ENCODE measurements at regions not wholly inside any gene's neighbourhood (a gene's known extent, or its start where the extent isn't known, plus 50 kb on each side); places are given as distances from the start of the nearest gene placed in this dataset.

GRCh38 chr5:1963941-1964451, 81.3 kb upstream of the IRX4 start:
- Histone ChIP-seq H3K4me2 (ENCODE audit: low read depth, low read length, poor library complexity, severe bottlenecking) (no peak overlapping the region), H2AFZ (ENCODE audit: low read depth, low read length, severe bottlenecking) (no peak overlapping the region), H4K20me1 (ENCODE audit: low read depth, low read length) (no peaks in the 10 kb centered on the region), H3K9me2 (replicated peaks; ENCODE audit: insufficient read depth, low read length) (no peaks in the 10 kb centered on the region), H3K9ac (ENCODE audit: low read length) (no peak overlapping the region), H3K27ac (ENCODE audit: low read depth, low read length) (no peak overlapping the region), H3K79me2 (ENCODE audit: insufficient read depth, low read length) (no peaks in the 10 kb centered on the region), H3K4me3 (ENCODE audit: insufficient read depth, low read length, poor library complexity, severe bottlenecking) (no peak overlapping the region), H3K36me3 (ENCODE audit: low read length) (no peaks in the 10 kb centered on the region), H3F3A (ENCODE audit: insufficient read depth) (no peaks in the 10 kb centered on the region), H3K9me3 (ENCODE audit: insufficient read depth, low read length) (no peaks in the 10 kb centered on the region), H3K27me3 (ENCODE audit: low read length) (no peaks in the 10 kb centered on the region)
- TF ChIP-seq EZH2phosphoT487 (conservative IDR thresholded peaks at IDR 0.05; ENCODE audit: low read length) (no peak), CTCF (IDR thresholded peaks at IDR 0.05; ENCODE audit: insufficient read depth, low read length, poor library complexity, severe bottlenecking) (no peak)

GRCh38 chr5:1963358-1963757, 80.6 kb upstream of the IRX4 start:
- Histone ChIP-seq H3K27ac (ENCODE audit: low read depth, low read length) (no peak overlapping the region), H3K4me2 (ENCODE audit: low read depth, low read length, poor library complexity, severe bottlenecking) (no peak overlapping the region)
- no peak for TF ChIP-seq EZH2phosphoT487 (conservative IDR thresholded peaks at IDR 0.05; ENCODE audit: low read length)
- TF ChIP-seq CTCF (IDR thresholded peaks at IDR 0.05; ENCODE audit: insufficient read depth, low read length, poor library complexity, severe bottlenecking) = no peak

GRCh38 chr5:1962619-1963355, 80.1 kb upstream of the IRX4 start:
- Histone ChIP-seq H3F3A (ENCODE audit: insufficient read depth) (no peaks in the 10 kb centered on the region), H4K20me1 (ENCODE audit: low read depth, low read length) (no peaks in the 10 kb centered on the region), H2AFZ (ENCODE audit: low read depth, low read length, severe bottlenecking) (no peak overlapping the region), H3K27ac (ENCODE audit: low read depth, low read length) (no peak overlapping the region), H3K79me2 (ENCODE audit: insufficient read depth, low read length) (no peaks in the 10 kb centered on the region), H3K27me3 (ENCODE audit: low read length) (no peaks in the 10 kb centered on the region), H3K36me3 (ENCODE audit: low read length) (no peaks in the 10 kb centered on the region), H3K9ac (ENCODE audit: low read length) (no peak overlapping the region), H3K4me2 (ENCODE audit: low read depth, low read length, poor library complexity, severe bottlenecking) (no peak overlapping the region), H3K9me3 (ENCODE audit: insufficient read depth, low read length) (no peaks in the 10 kb centered on the region), H3K9me2 (replicated peaks; ENCODE audit: insufficient read depth, low read length) (no peaks in the 10 kb centered on the region), H3K4me3 (ENCODE audit: insufficient read depth, low read length, poor library complexity, severe bottlenecking) (no peak overlapping the region)
- no peak for TF ChIP-seq EZH2phosphoT487 (conservative IDR thresholded peaks at IDR 0.05; ENCODE audit: low read length)
- TF ChIP-seq CTCF (IDR thresholded peaks at IDR 0.05; ENCODE audit: insufficient read depth, low read length, poor library complexity, severe bottlenecking) = no peak

More at GRCh38 chr5:1963358-1963757, 80.6 kb upstream of the IRX4 start:
- no peaks in the 10 kb centered on the region for H4K20me1 ChIP-seq (ENCODE audit: low read depth, low read length)
- H3K79me2 ChIP-seq (ENCODE audit: insufficient read depth, low read length) = no peaks in the 10 kb centered on the region
- no peaks in the 10 kb centered on the region for H3F3A ChIP-seq (ENCODE audit: insufficient read depth)
- no peaks in the 10 kb centered on the region for H3K9me2 ChIP-seq (replicated peaks; ENCODE audit: insufficient read depth, low read length)
- H3K9me3 ChIP-seq (ENCODE audit: insufficient read depth, low read length) = no peaks in the 10 kb centered on the region
- H2AFZ ChIP-seq (ENCODE audit: low read depth, low read length, severe bottlenecking) = no peak overlapping the region
- no peak overlapping the region for H3K4me3 ChIP-seq (ENCODE audit: insufficient read depth, low read length, poor library complexity, severe bottlenecking)
- H3K9ac ChIP-seq (ENCODE audit: low read length) = no peak overlapping the region
- H3K36me3 ChIP-seq (ENCODE audit: low read length) = no peaks in the 10 kb centered on the region
- H3K27me3 ChIP-seq (ENCODE audit: low read length) = no peaks in the 10 kb centered on the region
